ENCODE measurements at regions not wholly inside any gene's neighbourhood (a gene's known extent, or its start where the extent isn't known, plus 50 kb on each side); places are given as distances from the start of the nearest gene placed in this dataset.
A peak's percentile ranks its signal among the peaks of the same experiment; 100 is the strongest.

- DNase-seq (ENCODE audit: low read depth in 2 of 2), result no peak
These were observed 283.4 kb upstream of the GRIP1 start for GRCh38 chr12:66962290-66962689.

- DNase-seq (ENCODE audit: low read depth in 2 of 2), result no peak
These were observed 285.0 kb upstream of the GRIP1 start for GRCh38 chr12:66963901-66964300.

GRCh38 chr12:66964629-66965028, 285.8 kb upstream of the GRIP1 start:
- no peak for DNase-seq (ENCODE audit: low read depth in 2 of 2)

GRCh38 chr12:66965621-66966020, 286.7 kb upstream of the GRIP1 start:
- no peak for DNase-seq (ENCODE audit: low read depth in 2 of 2)

- DNase-seq (ENCODE audit: low read depth in 2 of 2), result no peak
These were observed 292.9 kb upstream of the GRIP1 start for GRCh38 chr12:66971816-66972215.

- DNase-seq (ENCODE audit: low read depth in 2 of 2), result no peak
These were observed 292.6 kb upstream of the CAND1 start for GRCh38 chr12:66976526-66976925.

- DNase-seq (ENCODE audit: low read depth in 2 of 2), result no peak
These were observed 290.4 kb upstream of the CAND1 start for GRCh38 chr12:66978802-66979201.

- DNase-seq (ENCODE audit: low read depth in 2 of 2), result no peak
These were observed 289.9 kb upstream of the CAND1 start for GRCh38 chr12:66979251-66979650.

- no peak for DNase-seq (ENCODE audit: low read depth in 2 of 2)
These were observed 285.1 kb upstream of the CAND1 start for GRCh38 chr12:66984077-66984476.

GRCh38 chr12:66984962-66985361, 284.2 kb upstream of the CAND1 start:
- no peak for DNase-seq (ENCODE audit: low read depth in 2 of 2)

- DNase-seq (ENCODE audit: low read depth in 2 of 2), result no peak
These were observed 270.0 kb upstream of the CAND1 start for GRCh38 chr12:66999141-66999540.

- no peak for DNase-seq (ENCODE audit: low read depth in 2 of 2)
These were observed 267.9 kb upstream of the CAND1 start for GRCh38 chr12:67001251-67001650.

- no peak for DNase-seq (ENCODE audit: low read depth in 2 of 2)
These were observed 266.4 kb upstream of the CAND1 start for GRCh38 chr12:67002720-67003119.

GRCh38 chr12:67006610-67007009, 262.5 kb upstream of the CAND1 start:
- no peak for DNase-seq (ENCODE audit: low read depth in 2 of 2)

GRCh38 chr12:67014642-67015041, 254.5 kb upstream of the CAND1 start:
- no peak for DNase-seq (ENCODE audit: low read depth in 2 of 2)

GRCh38 chr12:67018105-67018504, 251.1 kb upstream of the CAND1 start:
- no peak for DNase-seq (ENCODE audit: low read depth in 2 of 2)

- DNase-seq (ENCODE audit: low read depth in 2 of 2), result no peak
These were observed 250.1 kb upstream of the CAND1 start for GRCh38 chr12:67019070-67019469.

GRCh38 chr12:67025543-67026114, 243.5 kb upstream of the CAND1 start:
- peak; percentile 4 to 24 for DNase-seq (ENCODE audit: low read depth in 2 of 2)

GRCh38 chr12:67026487-67027246, 242.5 kb upstream of the CAND1 start:
- DNase-seq (ENCODE audit: low read depth in 2 of 2), result no peak

GRCh38 chr12:67028529-67028928, 240.6 kb upstream of the CAND1 start:
- DNase-seq (ENCODE audit: low read depth in 2 of 2), result no peak

GRCh38 chr12:67034110-67034879, 234.9 kb upstream of the CAND1 start:
- DNase-seq (ENCODE audit: low read depth in 2 of 2), result no peak

- no peak for DNase-seq (ENCODE audit: low read depth in 2 of 2)
These were observed 234.0 kb upstream of the CAND1 start for GRCh38 chr12:67035121-67035520.

- DNase-seq (ENCODE audit: low read depth in 2 of 2), result no peak
These were observed 230.7 kb upstream of the CAND1 start for GRCh38 chr12:67038486-67038885.
